MM.1S (cell line): ENCODE measurements at regions not wholly inside any gene's neighbourhood (a gene's known extent, or its start where the extent isn't known, plus 50 kb on each side); places are given as distances from the start of the nearest gene placed in this dataset.

ENCODE experiments used
- DNase-seq: peaks from one replicate; pipeline ENCODE4 v3.0.0-alpha.2; 2015
- H2AFZ ChIP-seq: fragments of 300-600 bp; sonication (generic); 2 replicates; pipeline ENCODE4 v1.6.0; 2016; ENCODE audit warnings: antibody characterized with exemption, low read length
- H3F3A ChIP-seq: fragments of 300-600 bp; sonication (generic); 2 replicates; pipeline ENCODE4 v1.6.1; 2016; ENCODE audit warnings: mild to moderate bottlenecking, antibody characterized with exemption, low read length, moderate library complexity, mixed read lengths; ENCODE audit not compliant: insufficient read depth
- H3K27ac ChIP-seq: fragments of 300-600 bp; sonication (generic); 2 replicates; pipeline ENCODE4 v1.5.1; 2016; ENCODE audit warnings: mild to moderate bottlenecking, low read length
- H3K27me3 ChIP-seq: fragments of 300-600 bp; sonication (generic); replicated peaks from 2 replicates; pipeline ENCODE4 v1.6.0; 2016; ENCODE audit warnings: low read length; ENCODE audit not compliant: insufficient read depth
- H3K36me3 ChIP-seq: fragments of 300-600 bp; sonication (generic); replicated peaks from 2 replicates; pipeline ENCODE4 v1.6.1; 2016; ENCODE audit warnings: mild to moderate bottlenecking, low read length, mixed read lengths; ENCODE audit not compliant: insufficient read depth
- H3K4me1 ChIP-seq: fragments of 300-600 bp; sonication (generic); 2 replicates; pipeline ENCODE4 v1.6.1; 2016; ENCODE audit warnings: low read length, mixed read lengths
- H3K4me2 ChIP-seq: fragments of 300-600 bp; sonication (generic); 2 replicates; pipeline ENCODE4 v1.6.0; 2016; ENCODE audit warnings: low read depth, low read length
- H3K4me3 ChIP-seq: fragments of 300-600 bp; sonication (generic); 2 replicates; pipeline ENCODE4 v1.5.1; 2016; ENCODE audit warnings: low read length, mixed read lengths
- H3K79me2 ChIP-seq: fragments of 300-600 bp; sonication (generic); 2 replicates; pipeline ENCODE4 v1.6.1; 2016; ENCODE audit warnings: mixed run types, low read length, mixed read lengths
- H3K9ac ChIP-seq: fragments of 300-600 bp; sonication (generic); 2 replicates; pipeline ENCODE4 v1.6.1; 2016; ENCODE audit warnings: low read length, mixed read lengths
- H3K9me2 ChIP-seq: fragments of 300-600 bp; sonication (generic); replicated peaks from 2 replicates; pipeline ENCODE4 v1.6.1; 2016; ENCODE audit warnings: mild to moderate bottlenecking, low read length, mixed read lengths; ENCODE audit not compliant: insufficient read depth
- H3K9me3 ChIP-seq: fragments of 300-600 bp; sonication (generic); replicated peaks from 2 replicates; pipeline ENCODE4 v1.6.1; 2016; ENCODE audit warnings: mild to moderate bottlenecking, low read length, mixed read lengths; ENCODE audit not compliant: insufficient read depth
- H4K20me1 ChIP-seq: fragments of 300-600 bp; sonication (generic); 2 replicates; pipeline ENCODE4 v1.6.1; 2016; ENCODE audit warnings: mild to moderate bottlenecking, low read length, moderate library complexity, mixed read lengths; ENCODE audit not compliant: insufficient read depth
- EZH2 ChIP-seq: fragments of 300-600 bp; sonication (generic); optimal IDR thresholded peaks from 2 replicates; pipeline ENCODE3; 2017; ENCODE audit warnings: low read depth, mild to moderate bottlenecking, antibody characterized with exemption, low read length, mixed read lengths
- EZH2phosphoT487 ChIP-seq: fragments of 300-600 bp; sonication (generic); IDR thresholded peaks from 2 replicates; pipeline ENCODE4 v1.6.1; 2018; ENCODE audit warnings: antibody characterized with exemption, low read length
- TF ChIP-seq, protein P1 (sequence below): fragments of 300-600 bp; sonication (generic); IDR thresholded peaks from 2 replicates; pipeline ENCODE4 v1.5.1; 2016; ENCODE audit warnings: antibody characterized with exemption, low read length, mixed read lengths

DNA sequence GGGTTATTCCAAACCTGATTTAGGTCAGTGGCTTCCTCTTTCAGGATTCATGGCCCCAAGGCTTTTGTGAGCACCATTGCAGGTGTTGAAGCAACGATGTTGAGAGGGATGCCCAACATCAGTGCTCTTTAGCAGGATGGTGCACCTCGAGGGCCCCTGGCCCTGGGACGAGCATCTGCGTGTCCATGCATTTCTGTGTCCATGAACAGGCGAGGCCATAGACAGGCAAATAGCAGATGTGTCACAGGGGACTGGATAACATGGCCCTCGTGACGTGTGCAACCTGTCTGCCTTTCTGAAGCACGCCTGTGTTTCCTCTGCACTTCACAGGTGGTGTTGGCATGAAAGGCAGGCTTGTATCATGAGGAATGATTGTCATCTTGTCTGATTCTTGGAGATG, 132.3 kb downstream of the SNRPN start:
- no peaks in the 10 kb centered on the region; the same call in 1 of the 2 replicates for H3K36me3 ChIP-seq
- no peaks in the 10 kb centered on the region for H3K9me3 ChIP-seq
- H4K20me1 ChIP-seq, result no peaks in the 10 kb centered on the region
- H3K4me3 ChIP-seq, result no peak overlapping the region
- H3K4me2 ChIP-seq, result no peak overlapping the region
- no peak overlapping the region for H2AFZ ChIP-seq
- TF ChIP-seq EZH2 (no peak), EZH2phosphoT487 (no peak)
- TF ChIP-seq, protein P1, sequence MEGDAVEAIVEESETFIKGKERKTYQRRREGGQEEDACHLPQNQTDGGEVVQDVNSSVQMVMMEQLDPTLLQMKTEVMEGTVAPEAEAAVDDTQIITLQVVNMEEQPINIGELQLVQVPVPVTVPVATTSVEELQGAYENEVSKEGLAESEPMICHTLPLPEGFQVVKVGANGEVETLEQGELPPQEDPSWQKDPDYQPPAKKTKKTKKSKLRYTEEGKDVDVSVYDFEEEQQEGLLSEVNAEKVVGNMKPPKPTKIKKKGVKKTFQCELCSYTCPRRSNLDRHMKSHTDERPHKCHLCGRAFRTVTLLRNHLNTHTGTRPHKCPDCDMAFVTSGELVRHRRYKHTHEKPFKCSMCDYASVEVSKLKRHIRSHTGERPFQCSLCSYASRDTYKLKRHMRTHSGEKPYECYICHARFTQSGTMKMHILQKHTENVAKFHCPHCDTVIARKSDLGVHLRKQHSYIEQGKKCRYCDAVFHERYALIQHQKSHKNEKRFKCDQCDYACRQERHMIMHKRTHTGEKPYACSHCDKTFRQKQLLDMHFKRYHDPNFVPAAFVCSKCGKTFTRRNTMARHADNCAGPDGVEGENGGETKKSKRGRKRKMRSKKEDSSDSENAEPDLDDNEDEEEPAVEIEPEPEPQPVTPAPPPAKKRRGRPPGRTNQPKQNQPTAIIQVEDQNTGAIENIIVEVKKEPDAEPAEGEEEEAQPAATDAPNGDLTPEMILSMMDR, result no peak
- H3K9me2 ChIP-seq, result no peaks in the 10 kb centered on the region
- no peaks in the 10 kb centered on the region for H3F3A ChIP-seq
- no peaks in the 10 kb centered on the region for H3K27me3 ChIP-seq
- H3K27ac ChIP-seq, result no peak overlapping the region
- no peaks in the 10 kb centered on the region for H3K4me1 ChIP-seq
- no peaks in the 10 kb centered on the region for H3K79me2 ChIP-seq
- no peak overlapping the region for H3K9ac ChIP-seq
- DNase-seq, result no peak

DNA sequence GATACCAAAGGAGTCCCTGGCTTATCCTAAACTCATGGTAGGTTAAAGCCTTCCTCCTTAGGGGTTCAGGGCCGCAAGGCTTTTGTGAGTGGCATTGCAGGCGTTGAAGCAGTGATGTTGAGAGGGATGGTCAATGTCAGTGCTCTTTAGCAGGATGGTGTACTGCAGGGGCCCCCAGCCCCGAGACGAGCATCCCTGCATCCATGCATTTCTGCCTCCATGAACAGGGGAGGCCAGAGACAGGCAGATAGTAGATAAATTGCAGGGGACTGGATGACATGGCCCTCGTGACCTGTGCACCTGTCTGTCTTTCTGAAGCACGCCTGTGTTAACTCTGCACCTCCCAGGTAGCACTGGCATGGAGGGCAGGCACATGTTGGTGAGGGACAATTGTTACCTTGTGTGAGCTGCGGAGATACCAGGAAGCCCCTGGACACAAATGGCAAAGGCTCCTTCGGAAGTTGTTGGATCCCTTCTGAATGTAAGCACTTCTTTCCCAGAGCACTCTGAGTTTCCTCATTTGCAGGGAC, 133.5 kb downstream of the SNRPN start:
- no peaks in the 10 kb centered on the region for H4K20me1 ChIP-seq
- no peak overlapping the region for H3K27ac ChIP-seq
- H3K9ac ChIP-seq, result no peak overlapping the region

DNA sequence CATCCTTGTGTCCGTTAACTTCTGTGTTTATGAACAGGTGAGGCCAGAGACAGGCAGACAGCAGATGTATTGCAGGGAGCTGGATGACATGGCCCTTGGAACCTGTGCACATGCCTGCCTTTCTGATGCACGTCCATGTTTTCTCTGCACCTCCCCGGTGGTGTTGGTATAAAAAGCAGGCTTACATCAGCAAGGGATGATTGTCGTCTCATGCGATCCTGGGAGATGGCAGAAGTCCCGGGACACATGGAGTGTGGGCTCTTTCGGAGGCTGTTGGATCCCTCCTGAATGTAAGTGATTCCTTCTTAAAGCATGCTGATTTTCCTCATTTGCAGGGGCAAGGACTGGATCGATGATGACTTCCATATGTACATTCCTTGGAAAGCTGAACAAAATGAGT, 134.8 kb downstream of the SNRPN start:
- no peaks in the 10 kb centered on the region for H3F3A ChIP-seq
- no peak overlapping the region for H3K9ac ChIP-seq
- TF ChIP-seq, protein P1, result no peak
- TF ChIP-seq EZH2 (no peak), EZH2phosphoT487 (no peak)
- no peak overlapping the region for H3K4me2 ChIP-seq
- H3K79me2 ChIP-seq, result no peaks in the 10 kb centered on the region
- no peaks in the 10 kb centered on the region for H3K27me3 ChIP-seq
- H4K20me1 ChIP-seq, result no peaks in the 10 kb centered on the region
- H2AFZ ChIP-seq, result no peak overlapping the region
- no peaks in the 10 kb centered on the region for H3K4me1 ChIP-seq
- H3K9me3 ChIP-seq, result no peaks in the 10 kb centered on the region
- no peaks in the 10 kb centered on the region; the same call in 1 of the 2 replicates for H3K36me3 ChIP-seq
- DNase-seq, result no peak
- H3K9me2 ChIP-seq, result no peaks in the 10 kb centered on the region
- no peak overlapping the region for H3K27ac ChIP-seq
- H3K4me3 ChIP-seq, result no peak overlapping the region

More for the DNA sequence above, 133.5 kb downstream of the SNRPN start:
- Histone ChIP-seq H3K27me3 (no peaks in the 10 kb centered on the region), H3K4me3 (no peak overlapping the region), H3K4me2 (no peak overlapping the region), H3F3A (no peaks in the 10 kb centered on the region), H3K9me3 (no peaks in the 10 kb centered on the region), H2AFZ (no peak overlapping the region), H3K9me2 (no peaks in the 10 kb centered on the region), H3K4me1 (no peaks in the 10 kb centered on the region), H3K36me3 (no peaks in the 10 kb centered on the region; the same call in 1 of the 2 replicates), H3K79me2 (no peaks in the 10 kb centered on the region)
- DNase-seq, result no peak
- TF ChIP-seq EZH2 (no peak), EZH2phosphoT487 (no peak)
- TF ChIP-seq, protein P1, result no peak
